Stimulated activated CD4-positive, alpha-beta T cell treated with anti-CD3 and anti-CD28 coated beads, Interleukin-15, amount 100 ng/mL, for 1 hour (primary cell): ENCODE measurements at regions not wholly inside any gene's neighbourhood (a gene's known extent, or its start where the extent isn't known, plus 50 kb on each side); places are given as distances from the start of the nearest gene placed in this dataset.

Source experiments
- DNase-seq, 2 donors: peaks; one replicate each; pipeline ENCODE4 v3.0.0-alpha.2; 2020; ENCODE audit warnings: low read depth in 1 of 2, low spot score in 1 of 2

DNA sequence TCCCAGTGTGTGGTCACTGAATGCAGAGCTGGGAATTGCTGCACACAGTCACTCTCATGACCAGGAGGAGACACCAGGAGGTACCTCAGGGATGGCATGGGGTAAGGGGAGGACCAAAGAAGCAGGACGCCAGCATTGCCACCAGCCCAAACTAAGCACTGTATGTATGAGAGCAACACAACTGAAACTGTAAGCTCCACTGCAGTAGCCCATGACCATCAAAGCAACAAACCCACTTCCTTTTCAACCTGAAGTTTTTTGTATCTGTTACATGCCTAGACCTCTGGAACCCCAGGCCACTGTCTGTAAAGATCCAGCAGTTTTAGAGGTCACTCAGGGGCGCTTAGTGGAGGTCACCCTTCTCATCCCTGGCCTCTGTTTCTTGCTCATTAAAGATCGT, 164.3 kb downstream of the SETD4 start:
- DNase-seq, result no peak

DNA sequence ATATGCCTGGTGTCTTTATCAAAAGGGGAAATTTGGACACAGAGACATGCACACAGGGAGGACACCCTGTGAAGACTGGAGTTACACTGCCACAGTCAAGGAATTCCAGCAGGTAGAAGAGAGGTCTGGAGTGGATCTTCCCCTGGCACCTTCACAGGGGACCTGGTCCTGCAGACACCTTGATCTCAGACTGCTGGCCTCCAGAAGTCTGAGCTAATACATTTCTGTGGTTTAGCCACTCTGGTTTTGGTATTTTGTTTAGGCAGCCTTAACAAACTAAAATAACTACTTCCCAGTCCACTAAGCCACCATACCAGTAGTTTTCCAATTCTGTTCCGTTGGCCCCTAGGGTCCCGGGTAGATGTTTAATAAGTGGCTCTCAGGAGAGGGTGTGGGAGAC, 164.7 kb downstream of the SETD4 start:
- no peak for DNase-seq

- DNase-seq, result no peak
Observed at GRCh38 chr21:35893156-35893555, 167.2 kb downstream of the SETD4 start.

GRCh38 chr21:35886887-35887286, 173.4 kb downstream of the SETD4 start:
- DNase-seq, result no peak

GRCh38 chr21:35885942-35886541, 174.3 kb downstream of the SETD4 start:
- DNase-seq, result no peak

DNA sequence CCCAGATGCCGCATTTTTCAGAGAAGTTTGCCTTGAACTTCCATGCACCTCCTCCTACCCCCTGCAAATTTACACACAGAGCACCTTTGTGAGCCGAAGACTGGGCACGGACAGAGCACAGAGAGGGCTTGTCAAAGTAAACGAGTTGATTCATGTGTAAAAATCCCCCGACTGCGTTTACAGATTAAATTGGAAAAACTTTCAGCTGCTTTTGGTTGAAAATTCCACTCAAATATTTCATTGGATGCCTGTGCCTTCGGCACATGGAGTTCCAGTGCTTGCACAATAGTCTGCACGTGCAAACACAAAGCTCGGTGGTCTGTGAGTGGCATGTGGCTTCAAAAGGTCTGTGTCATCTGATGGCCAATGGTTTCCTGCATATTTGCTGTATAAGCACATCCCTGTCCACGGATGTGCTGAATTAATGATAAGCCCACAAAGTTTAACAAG, 177.5 kb downstream of the SETD4 start:
- DNase-seq, result no peak

GRCh38 chr21:35873441-35873840, 186.9 kb downstream of the SETD4 start:
- DNase-seq, result no peak

GRCh38 chr21:35871906-35872305, 188.4 kb downstream of the SETD4 start:
- no peak for DNase-seq

- no peak for DNase-seq
Observed at GRCh38 chr21:35868869-35869223, 191.5 kb downstream of the SETD4 start.

DNA sequence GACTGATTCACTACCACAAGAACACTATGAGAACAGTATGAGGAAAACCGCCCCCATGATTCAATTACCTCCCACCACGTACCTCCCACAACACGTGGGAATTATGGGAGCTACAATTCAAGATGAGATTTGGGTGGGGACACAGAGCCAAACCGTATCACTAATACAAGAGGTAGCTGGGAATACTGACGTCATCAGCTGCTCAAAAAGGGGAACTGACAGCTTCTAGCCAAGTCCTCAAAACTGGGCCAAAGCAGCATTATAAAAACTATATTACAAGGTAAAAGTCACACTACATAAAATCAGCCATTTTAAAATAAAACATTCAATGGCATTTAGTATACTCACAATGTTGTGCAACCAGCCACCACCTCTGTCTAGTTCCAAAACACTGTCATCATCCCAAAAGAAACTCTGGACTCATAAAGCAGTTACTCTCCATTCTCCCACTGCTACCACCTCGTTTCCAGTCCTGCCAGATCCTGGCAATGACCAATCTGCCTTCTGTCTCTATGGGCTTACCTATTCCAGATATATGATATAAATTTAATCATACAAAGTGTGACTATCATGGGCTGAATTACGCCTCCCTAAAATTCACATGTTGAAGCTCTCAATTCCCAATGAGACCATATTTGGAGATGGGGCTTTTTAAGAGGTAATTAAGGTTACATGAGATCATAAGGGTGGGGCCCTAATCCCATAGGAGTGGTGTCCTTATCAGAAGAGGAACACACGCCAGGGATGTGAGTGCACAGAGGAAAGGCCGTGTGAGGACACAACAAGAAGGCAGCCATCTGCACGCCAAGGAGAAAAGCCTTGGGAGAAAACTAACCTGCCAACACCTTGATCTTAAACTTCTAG, 192.1 kb downstream of the SETD4 start:
- DNase-seq, result no peak

DNA sequence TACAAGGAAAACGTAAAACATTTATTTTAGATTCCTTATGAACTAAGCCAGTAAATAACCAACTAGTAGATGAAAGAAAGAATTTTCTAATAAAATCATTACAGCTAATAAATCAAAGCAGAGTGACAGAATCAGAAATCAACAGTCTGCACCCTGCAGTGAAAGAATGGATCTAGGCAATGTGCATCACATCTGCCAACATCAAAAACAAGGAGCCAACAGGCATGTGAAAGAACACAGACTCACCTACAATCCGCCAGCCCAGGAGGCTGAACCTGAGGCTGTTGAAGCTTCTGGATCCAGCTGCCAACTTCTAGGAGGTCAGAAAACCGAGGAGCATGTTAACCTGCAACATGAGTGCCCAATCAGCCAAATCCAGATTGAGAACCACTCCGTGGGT, 196.3 kb downstream of the SETD4 start:
- no peak for DNase-seq

DNA sequence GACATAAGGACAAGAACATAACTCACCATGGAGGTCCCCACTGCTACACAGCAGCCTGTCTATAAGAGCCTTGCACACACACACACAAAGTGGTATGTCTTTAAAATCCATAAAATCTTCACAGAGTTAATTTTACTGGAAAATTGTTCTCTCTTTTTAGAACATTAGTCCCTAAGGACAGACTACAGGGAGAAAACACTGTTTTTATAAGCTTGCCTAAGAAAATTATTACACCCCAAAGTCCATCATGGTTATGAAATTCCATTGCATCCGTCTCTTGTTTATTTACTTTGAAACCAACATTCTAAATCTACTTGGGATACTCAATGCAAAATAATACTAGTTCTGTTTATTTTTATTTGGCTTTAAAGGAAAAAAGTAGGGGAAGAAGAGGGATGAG, 197.4 kb downstream of the SETD4 start:
- no peak for DNase-seq

- no peak for DNase-seq
Observed at GRCh38 chr21:35861661-35862060, 198.7 kb downstream of the SETD4 start.

DNA sequence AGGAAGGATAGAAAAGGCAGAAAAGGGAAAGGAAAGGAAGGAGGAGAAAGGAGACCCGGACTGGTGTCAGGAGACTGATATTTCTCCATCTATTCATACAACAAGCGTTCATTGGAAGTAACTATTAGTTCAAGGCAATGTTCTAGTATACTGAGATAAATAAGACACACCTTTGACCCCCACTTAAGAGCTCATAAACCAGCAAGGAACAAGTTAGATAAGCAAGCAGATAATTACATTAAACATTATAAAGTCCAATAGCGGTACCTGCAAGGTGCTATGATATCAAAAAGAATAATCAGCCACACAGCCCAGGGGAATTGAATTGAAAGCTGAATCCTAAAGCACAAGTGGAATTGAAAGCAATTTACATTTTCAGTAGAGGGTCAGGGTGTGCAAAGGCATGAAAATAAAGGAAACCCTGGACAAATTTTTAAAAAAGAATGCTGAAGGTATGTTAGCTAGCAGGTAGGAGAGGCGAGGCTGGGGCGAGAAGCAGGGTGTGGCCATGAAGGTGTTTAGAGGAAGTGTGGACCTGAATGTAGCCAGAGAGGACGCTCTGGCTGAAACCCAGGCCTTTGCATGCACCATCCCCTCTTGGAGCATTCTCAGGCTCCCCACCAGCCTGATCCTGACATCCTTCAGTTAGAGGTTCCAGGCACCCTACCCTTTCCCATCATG, 200.0 kb downstream of the SETD4 start:
- DNase-seq, result no peak

GRCh38 chr21:35859677-35860076, 200.6 kb downstream of the SETD4 start:
- no peak for DNase-seq

DNA sequence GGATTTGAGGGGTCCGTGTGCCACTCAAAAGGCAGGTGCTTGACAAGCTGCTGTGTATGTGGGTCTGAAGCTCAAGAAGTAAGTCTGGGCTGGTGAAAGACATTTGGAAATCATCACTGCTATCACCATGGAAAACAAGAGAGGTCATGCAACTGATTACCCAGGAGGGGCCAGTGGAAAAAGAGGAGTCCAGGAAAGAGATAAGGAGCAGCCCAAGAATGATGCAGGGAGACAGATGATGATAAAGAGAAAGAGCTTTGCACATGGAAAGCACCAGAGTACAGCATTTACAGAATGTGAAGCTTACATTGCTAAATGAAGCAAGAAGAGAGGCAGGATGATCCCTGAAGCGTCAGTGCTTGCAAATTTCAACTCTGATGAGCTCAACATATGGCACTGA, 203.2 kb downstream of the SETD4 start:
- no peak for DNase-seq

GRCh38 chr21:35855484-35855883, 204.8 kb downstream of the SETD4 start:
- no peak for DNase-seq

GRCh38 chr21:35854281-35854680, 206.0 kb downstream of the SETD4 start:
- no peak for DNase-seq

- DNase-seq, result no peak
Observed at GRCh38 chr21:35853321-35854239, 206.7 kb downstream of the SETD4 start.

GRCh38 chr21:35852820-35853219, 207.5 kb downstream of the SETD4 start:
- no peak for DNase-seq

DNA sequence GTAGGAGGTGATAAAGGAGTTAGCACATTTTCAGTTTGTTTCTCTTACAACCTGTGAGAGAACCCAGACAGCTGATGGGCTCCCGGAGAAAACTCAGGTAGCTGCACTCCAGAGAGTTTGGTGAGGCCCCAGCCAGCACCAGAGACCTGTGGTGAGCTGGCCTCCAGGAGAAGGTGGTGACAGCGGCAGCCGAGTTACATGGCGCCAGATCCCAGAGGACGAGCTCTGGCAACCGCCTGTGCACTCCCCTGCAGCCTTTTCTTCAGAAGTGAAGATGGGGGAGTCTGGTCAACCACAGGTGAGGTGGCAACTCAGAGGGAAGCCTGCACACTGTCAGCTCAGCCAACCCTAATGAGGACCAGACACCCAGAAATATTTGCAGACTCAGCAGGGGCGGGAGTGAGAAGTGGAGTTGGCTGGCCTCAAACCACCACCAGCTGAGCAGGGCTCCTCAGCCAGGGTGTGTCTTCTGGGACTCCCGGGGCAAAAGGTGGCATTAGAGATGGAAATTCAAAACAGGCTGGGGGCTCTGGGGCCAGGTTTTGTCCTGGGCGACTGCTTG, 209.7 kb downstream of the SETD4 start:
- no peak for DNase-seq
